HEK293 (cell line): ENCODE measurements at regions not wholly inside any gene's neighbourhood (a gene's known extent, or its start where the extent isn't known, plus 50 kb on each side); places are given as distances from the start of the nearest gene placed in this dataset.

Experiments used
- CTCF ChIA-PET: fragments of 350-600 bp; formaldehyde crosslinking; extraction: SDS; loops from one replicate; lab custom pipeline; 2021; ENCODE audit warnings: antibody characterized with exemption; lab: Yijun Ruan, JAX
- POLR2A ChIA-PET: fragments of 300-600 bp; formaldehyde crosslinking; extraction: SDS; loops from one replicate; lab custom pipeline; 2020; ENCODE audit warnings: antibody characterized with exemption, inconsistent platforms; lab: Yijun Ruan, JAX
- H3K27ac ChIP-seq: fragments of 200-500 bp; sonication (Bioruptor generic); 2 replicates; pipeline ENCODE4 v1.5.1; 2014; ENCODE audit warnings: low read depth, low read length, control low read depth, inconsistent platforms; ENCODE audit errors: extremely low read depth
- H3K36me3 ChIP-seq, 2 experiments: fragments of 200-500 bp in 1 of 2; sonication (Bioruptor generic) in 1 of 2; 1 replicate in 1 of 2; 2 replicates in 1 of 2; pipeline ENCODE4 v1.5.1; 2014 to 2017; ENCODE audit warnings: inconsistent platforms in 2 of 2, low read length in 2 of 2; ENCODE audit not compliant: control insufficient read depth in 2 of 2, insufficient read depth in 1 of 2
- H3K4me1 ChIP-seq: fragments of 200-500 bp; sonication (Bioruptor generic); 2 replicates; pipeline ENCODE4 v1.5.1; 2014; ENCODE audit warnings: mild to moderate bottlenecking, low read length, inconsistent platforms; ENCODE audit not compliant: control insufficient read depth, insufficient read depth
- H3K4me3 ChIP-seq: 2 replicates; pipeline ENCODE4 v1.5.1; 2011; ENCODE audit warnings: low read depth, mild to moderate bottlenecking, control low read depth, low read length, moderate library complexity
- H3K9me3 ChIP-seq: fragments of 200-500 bp; sonication (Bioruptor generic); 2 replicates; pipeline ENCODE4 v1.5.1; 2014; ENCODE audit warnings: low read depth, low read length, inconsistent platforms; ENCODE audit not compliant: control insufficient read depth, insufficient read depth
- IKZF3 ChIP-seq: fragments of 450-650 bp; IDR thresholded peaks from 2 replicates; pipeline ENCODE4 v1.5.0; 2018; ENCODE audit warnings: missing biosample characterization, mild to moderate bottlenecking, missing genetic modification characterization, moderate library complexity
- KLF1 ChIP-seq: fragments of 450-650 bp; formaldehyde crosslinking; IDR thresholded peaks from 2 replicates; pipeline ENCODE4 v1.5.1; 2016; ENCODE audit warnings: missing biosample characterization, missing genetic modification characterization
- SALL2 ChIP-seq: fragments of 450-650 bp; formaldehyde crosslinking; IDR thresholded peaks from 2 replicates; pipeline ENCODE4 v1.5.0; 2017; ENCODE audit warnings: missing biosample characterization, mild to moderate bottlenecking, missing genetic modification characterization, borderline replicate concordance
- SP3 ChIP-seq: fragments of 450-650 bp; formaldehyde crosslinking; IDR thresholded peaks from 2 replicates; pipeline ENCODE4 v1.5.1; 2016; ENCODE audit warnings: missing biosample characterization, missing genetic modification characterization
- ZBTB7A ChIP-seq: fragments of 450-650 bp; formaldehyde crosslinking; IDR thresholded peaks from 2 replicates; pipeline ENCODE4 v1.5.1; 2016; ENCODE audit warnings: low read depth, missing biosample characterization, missing genetic modification characterization
- ZNF148 ChIP-seq: fragments of 450-650 bp; formaldehyde crosslinking; IDR thresholded peaks from 2 replicates; pipeline ENCODE4 v1.5.0; 2017; ENCODE audit warnings: missing biosample characterization, missing genetic modification characterization, borderline replicate concordance
- ZNF280C ChIP-seq: fragments of 450-650 bp; formaldehyde crosslinking; IDR thresholded peaks from 2 replicates; pipeline ENCODE4 v1.5.1; 2016; ENCODE audit warnings: missing biosample characterization, missing genetic modification characterization
- ZNF324 ChIP-seq: fragments of 450-650 bp; formaldehyde crosslinking; IDR thresholded peaks from 2 replicates; pipeline ENCODE4 v1.5.1; 2016; ENCODE audit warnings: missing biosample characterization, missing genetic modification characterization
- ZNF350 ChIP-seq: fragments of 450-650 bp; formaldehyde crosslinking; IDR thresholded peaks from 2 replicates; pipeline ENCODE4 v1.5.0; 2017; ENCODE audit warnings: missing biosample characterization, mild to moderate bottlenecking, missing genetic modification characterization
- ZNF354C ChIP-seq: fragments of 450-650 bp; formaldehyde crosslinking; IDR thresholded peaks from 2 replicates; pipeline ENCODE4 v1.5.1; 2016; ENCODE audit warnings: missing biosample characterization, missing genetic modification characterization, low read depth, borderline replicate concordance
- ZNF529 ChIP-seq: fragments of 450-650 bp; formaldehyde crosslinking; IDR thresholded peaks from 2 replicates; pipeline ENCODE4 v1.5.1; 2017; ENCODE audit warnings: missing genetic modification characterization, missing biosample characterization; ENCODE audit not compliant: insufficient replicate concordance
- ZNF645 ChIP-seq: fragments of 450-650 bp; formaldehyde crosslinking; IDR thresholded peaks from 2 replicates; pipeline ENCODE4; 2016; ENCODE audit warnings: missing biosample characterization, missing genetic modification characterization
- ZNF664 ChIP-seq: fragments of 450-650 bp; formaldehyde crosslinking; IDR thresholded peaks from 2 replicates; pipeline ENCODE4 v1.5.1; 2016; ENCODE audit warnings: missing biosample characterization, missing genetic modification characterization
- ZNF76 ChIP-seq: fragments of 450-650 bp; formaldehyde crosslinking; IDR thresholded peaks from 2 replicates; pipeline ENCODE4; 2016; ENCODE audit warnings: low read depth, missing biosample characterization, missing genetic modification characterization, borderline replicate concordance
- ZNF785 ChIP-seq: fragments of 450-650 bp; formaldehyde crosslinking; IDR thresholded peaks from 2 replicates; pipeline ENCODE4 v1.5.1; 2016; ENCODE audit warnings: missing biosample characterization, missing genetic modification characterization
- ZSCAN16 ChIP-seq: fragments of 450-650 bp; formaldehyde crosslinking; IDR thresholded peaks from 2 replicates; pipeline ENCODE4 v1.5.1; 2016; ENCODE audit warnings: missing biosample characterization, missing genetic modification characterization
- TF ChIP-seq, protein P1 (sequence below): fragments of 450-650 bp; formaldehyde crosslinking; IDR thresholded peaks from 2 replicates; pipeline ENCODE4 v1.5.1; 2016; ENCODE audit warnings: missing biosample characterization, missing genetic modification characterization

GRCh38 chr14:65269732-65270131 is 142.8 kb upstream of the FUT8 start (continued):
- TF ChIP-seq KLF1 (tag by site-specific recombination) = no peak
- no peak for TF ChIP-seq ZBTB7A
- TF ChIP-seq ZNF148 (tag by site-specific recombination) = no peak
- TF ChIP-seq, protein P1, sequence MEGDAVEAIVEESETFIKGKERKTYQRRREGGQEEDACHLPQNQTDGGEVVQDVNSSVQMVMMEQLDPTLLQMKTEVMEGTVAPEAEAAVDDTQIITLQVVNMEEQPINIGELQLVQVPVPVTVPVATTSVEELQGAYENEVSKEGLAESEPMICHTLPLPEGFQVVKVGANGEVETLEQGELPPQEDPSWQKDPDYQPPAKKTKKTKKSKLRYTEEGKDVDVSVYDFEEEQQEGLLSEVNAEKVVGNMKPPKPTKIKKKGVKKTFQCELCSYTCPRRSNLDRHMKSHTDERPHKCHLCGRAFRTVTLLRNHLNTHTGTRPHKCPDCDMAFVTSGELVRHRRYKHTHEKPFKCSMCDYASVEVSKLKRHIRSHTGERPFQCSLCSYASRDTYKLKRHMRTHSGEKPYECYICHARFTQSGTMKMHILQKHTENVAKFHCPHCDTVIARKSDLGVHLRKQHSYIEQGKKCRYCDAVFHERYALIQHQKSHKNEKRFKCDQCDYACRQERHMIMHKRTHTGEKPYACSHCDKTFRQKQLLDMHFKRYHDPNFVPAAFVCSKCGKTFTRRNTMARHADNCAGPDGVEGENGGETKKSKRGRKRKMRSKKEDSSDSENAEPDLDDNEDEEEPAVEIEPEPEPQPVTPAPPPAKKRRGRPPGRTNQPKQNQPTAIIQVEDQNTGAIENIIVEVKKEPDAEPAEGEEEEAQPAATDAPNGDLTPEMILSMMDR (tag by site-specific recombination) = no peak
- TF ChIP-seq ZNF529 = no peak
- TF ChIP-seq SP3 (tag by site-specific recombination) = no peak
- TF ChIP-seq ZNF76 (tag by site-specific recombination) = no peak

DNA sequence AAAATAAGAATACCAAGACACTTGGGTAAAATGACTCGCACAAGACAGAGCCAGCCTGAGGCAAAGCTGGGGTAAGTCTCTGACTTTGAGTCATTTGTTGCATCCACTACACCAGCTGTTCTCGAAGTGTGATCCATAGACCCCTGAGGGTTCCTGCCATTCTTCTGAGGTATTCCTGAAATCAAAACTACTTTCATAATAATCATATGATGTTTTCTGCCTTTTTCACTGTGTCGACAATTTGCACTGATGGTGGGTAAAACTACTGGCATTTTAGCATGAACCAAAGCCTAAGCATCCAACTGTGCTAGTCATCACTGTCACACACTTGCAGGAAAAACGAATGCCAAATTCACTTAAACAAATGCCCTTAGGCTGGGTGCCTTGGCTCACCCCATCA is 135.5 kb upstream of the FUT8 start:
- CTCF ChIA-PET = no interaction called here
- Histone ChIP-seq H3K4me3 (no peak overlapping the region), H3K4me1 (no peaks in the 10 kb centered on the region), H3K27ac (no peak overlapping the region), H3K36me3 (no peaks in the 10 kb centered on the region), H3K9me3 (no peaks in the 10 kb centered on the region)
- no peak for TF ChIP-seq ZNF350
- POLR2A ChIA-PET = no interaction called here

DNA sequence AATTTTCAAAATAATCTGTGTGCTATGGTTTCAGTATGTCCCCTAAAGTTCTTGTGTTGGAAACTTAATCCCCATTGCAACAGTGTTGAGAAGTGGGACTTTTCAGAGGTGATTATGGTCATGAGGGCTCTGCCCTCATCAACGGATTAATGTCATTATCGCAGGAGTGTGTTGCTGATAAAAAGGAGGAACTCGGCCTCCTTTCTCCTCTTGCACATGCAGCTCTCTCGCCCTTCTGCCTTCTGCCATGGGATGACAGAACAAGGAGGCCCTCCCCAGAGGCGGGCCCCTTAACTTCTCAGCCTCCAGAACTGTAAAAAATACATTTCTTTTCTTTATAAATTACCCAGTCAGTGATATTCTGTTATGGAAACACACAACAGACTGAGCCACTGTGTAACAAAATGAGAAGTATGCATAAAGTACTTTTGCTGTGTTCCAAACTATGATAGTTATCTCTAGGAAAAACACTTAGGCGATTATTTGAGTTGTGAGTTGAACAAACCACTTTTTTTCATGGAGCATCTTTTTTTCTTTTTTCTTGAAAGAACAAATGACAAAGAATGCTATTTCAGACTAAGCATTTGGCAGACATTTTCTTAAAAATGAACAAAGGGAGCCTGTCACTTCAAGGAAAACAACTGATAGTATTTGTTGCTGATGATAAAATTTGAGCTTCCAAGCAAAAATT is 134.8 kb upstream of the FUT8 start:
- no peak overlapping the region for H3K4me3 ChIP-seq
- ChIA-PET CTCF (no interaction called here), POLR2A (no interaction called here)
- H3K36me3 ChIP-seq = no peaks in the 10 kb centered on the region
- no peak for TF ChIP-seq ZNF76 (tag by site-specific recombination)
- no peak for TF ChIP-seq ZNF280C (tag by site-specific recombination)
- H3K9me3 ChIP-seq = no peaks in the 10 kb centered on the region
- H3K27ac ChIP-seq = no peak overlapping the region
- H3K4me1 ChIP-seq = no peaks in the 10 kb centered on the region

DNA sequence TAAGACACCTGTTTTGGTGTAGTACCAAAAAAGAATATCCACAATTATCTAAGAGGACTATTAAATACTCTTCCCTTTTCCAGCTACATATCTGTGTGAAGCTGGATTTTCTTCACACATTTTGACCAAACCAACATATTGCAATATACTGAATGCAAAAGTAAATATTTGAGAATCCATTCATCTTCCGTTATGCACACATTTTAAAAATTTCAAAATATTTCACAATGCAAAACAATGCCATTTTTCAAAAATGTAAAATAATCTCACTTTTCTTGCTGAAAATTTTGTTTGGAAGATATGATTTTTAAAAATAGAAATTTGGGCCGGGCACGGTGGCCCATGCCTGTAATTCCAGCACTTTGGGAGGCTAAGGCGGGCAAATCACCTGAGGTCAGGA is 133.9 kb upstream of the FUT8 start:
- POLR2A ChIA-PET = no interaction called here
- no peak for TF ChIP-seq ZNF354C (tag by site-specific recombination)
- no peak for TF ChIP-seq ZSCAN16 (tag by site-specific recombination)
- no peak for TF ChIP-seq ZNF664
- no peak for TF ChIP-seq ZNF785
- TF ChIP-seq IKZF3 (tag by site-specific recombination) = no peak
- no peak for TF ChIP-seq ZNF324 (tag by site-specific recombination)
- TF ChIP-seq SALL2 = no peak
- TF ChIP-seq ZNF645 = no peak
- CTCF ChIA-PET = no interaction called here

More for the DNA sequence above, 133.9 kb upstream of the FUT8 start:
- Histone ChIP-seq H3K4me1 (no peaks in the 10 kb centered on the region), H3K36me3 (no peaks in the 10 kb centered on the region), H3K4me3 (no peak overlapping the region), H3K27ac (no peak overlapping the region), H3K9me3 (no peaks in the 10 kb centered on the region)
